HG02938 (cell line): ENCODE measurements at regions not wholly inside any gene's neighbourhood (a gene's known extent, or its start where the extent isn't known, plus 50 kb on each side); places are given as distances from the start of the nearest gene placed in this dataset.

Experiments used
- ATAC-seq: cut with Tn5 transposase; IDR thresholded peaks from one replicate; pipeline ENCODE4 v1.9.1; 2021; ENCODE audit warnings: mild to moderate bottlenecking, moderate library complexity; ENCODE audit not compliant: unreplicated experiment

GRCh38 chr10:33126742-33127141, 168.7 kb upstream of the ITGB1 start:
- ATAC-seq = no peak

- ATAC-seq = no peak
Observed at GRCh38 chr10:33125522-33126517, 167.8 kb upstream of the ITGB1 start.

GRCh38 chr10:33125111-33125510, 167.1 kb upstream of the ITGB1 start:
- ATAC-seq = no peak

- ATAC-seq = no peak
Observed at GRCh38 chr10:33123680-33124079, 165.7 kb upstream of the ITGB1 start.

GRCh38 chr10:33122014-33122809, 164.2 kb upstream of the ITGB1 start:
- no peak for ATAC-seq

GRCh38 chr10:33120700-33121099, 162.7 kb upstream of the ITGB1 start:
- ATAC-seq = peak; percentile 72

- ATAC-seq = no peak
Observed at GRCh38 chr10:33120275-33120674, 162.2 kb upstream of the ITGB1 start.

GRCh38 chr10:33117816-33118215, 159.8 kb upstream of the ITGB1 start:
- ATAC-seq = no peak

- no peak for ATAC-seq
Observed at GRCh38 chr10:33117230-33117629, 159.2 kb upstream of the ITGB1 start.

- no peak for ATAC-seq
Observed at GRCh38 chr10:33115738-33116719, 158.0 kb upstream of the ITGB1 start.

- no peak for ATAC-seq
Observed at GRCh38 chr10:33114451-33114952, 156.5 kb upstream of the ITGB1 start.

GRCh38 chr10:33113466-33113865, 155.4 kb upstream of the ITGB1 start:
- no peak for ATAC-seq

GRCh38 chr10:33112831-33113455, 154.9 kb upstream of the ITGB1 start:
- ATAC-seq = no peak

- ATAC-seq = no peak
Observed at GRCh38 chr10:33111488-33112051, 153.5 kb upstream of the ITGB1 start.

GRCh38 chr10:33109788-33110469, 151.9 kb upstream of the ITGB1 start:
- no peak for ATAC-seq

- ATAC-seq = no peak
Observed at GRCh38 chr10:33109384-33109783, 151.4 kb upstream of the ITGB1 start.

- no peak for ATAC-seq
Observed at GRCh38 chr10:33107953-33108352, 149.9 kb upstream of the ITGB1 start.

GRCh38 chr10:33106767-33107166, 148.7 kb upstream of the ITGB1 start:
- no peak for ATAC-seq

- no peak for ATAC-seq
Observed at GRCh38 chr10:33103863-33104379, 145.9 kb upstream of the ITGB1 start.
